ENCODE measurements at regions not wholly inside any gene's neighbourhood (a gene's known extent, or its start where the extent isn't known, plus 50 kb on each side); places are given as distances from the start of the nearest gene placed in this dataset.

DNA sequence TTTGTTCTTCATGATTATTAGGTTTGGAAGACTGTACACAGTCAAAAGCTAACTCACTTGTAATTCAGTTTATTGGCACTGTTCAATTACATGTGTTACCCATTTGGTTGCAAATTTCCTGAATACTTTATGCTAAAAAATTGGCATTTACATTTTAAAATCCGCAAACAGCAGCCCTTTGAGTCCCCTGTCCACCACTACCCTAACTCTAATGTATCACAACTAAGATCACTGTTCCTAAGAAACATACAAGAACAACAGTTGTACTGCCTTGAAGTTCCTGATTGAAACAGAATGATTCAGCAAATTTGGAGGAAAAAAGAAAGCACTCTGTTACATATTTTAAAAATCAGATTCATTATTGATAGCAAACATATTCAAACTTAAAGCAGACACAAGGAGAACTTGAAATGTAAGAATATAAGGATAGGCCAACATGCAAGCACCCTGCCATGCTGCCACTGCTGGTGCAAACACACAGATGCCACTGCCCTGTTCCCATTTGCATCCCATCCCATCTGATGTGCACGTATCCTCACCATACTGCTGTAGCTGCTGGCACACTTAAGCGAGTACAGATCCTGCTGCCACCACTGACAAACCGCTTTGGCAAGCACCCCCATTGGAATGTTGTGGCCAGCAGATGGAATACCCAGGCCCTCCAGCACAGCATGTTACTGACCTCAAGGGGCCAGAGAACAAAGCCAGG lies 343.4 kb downstream of the PPP1R2C start:
- no peak for TF ChIP-seq TCF12 (IDR thresholded peaks at IDR 0.05; ENCODE audit: low read depth)
- TF ChIP-seq YY1 (IDR thresholded peaks at IDR 0.05; ENCODE audit: low read depth), result no peak
- TF ChIP-seq, protein P1, sequence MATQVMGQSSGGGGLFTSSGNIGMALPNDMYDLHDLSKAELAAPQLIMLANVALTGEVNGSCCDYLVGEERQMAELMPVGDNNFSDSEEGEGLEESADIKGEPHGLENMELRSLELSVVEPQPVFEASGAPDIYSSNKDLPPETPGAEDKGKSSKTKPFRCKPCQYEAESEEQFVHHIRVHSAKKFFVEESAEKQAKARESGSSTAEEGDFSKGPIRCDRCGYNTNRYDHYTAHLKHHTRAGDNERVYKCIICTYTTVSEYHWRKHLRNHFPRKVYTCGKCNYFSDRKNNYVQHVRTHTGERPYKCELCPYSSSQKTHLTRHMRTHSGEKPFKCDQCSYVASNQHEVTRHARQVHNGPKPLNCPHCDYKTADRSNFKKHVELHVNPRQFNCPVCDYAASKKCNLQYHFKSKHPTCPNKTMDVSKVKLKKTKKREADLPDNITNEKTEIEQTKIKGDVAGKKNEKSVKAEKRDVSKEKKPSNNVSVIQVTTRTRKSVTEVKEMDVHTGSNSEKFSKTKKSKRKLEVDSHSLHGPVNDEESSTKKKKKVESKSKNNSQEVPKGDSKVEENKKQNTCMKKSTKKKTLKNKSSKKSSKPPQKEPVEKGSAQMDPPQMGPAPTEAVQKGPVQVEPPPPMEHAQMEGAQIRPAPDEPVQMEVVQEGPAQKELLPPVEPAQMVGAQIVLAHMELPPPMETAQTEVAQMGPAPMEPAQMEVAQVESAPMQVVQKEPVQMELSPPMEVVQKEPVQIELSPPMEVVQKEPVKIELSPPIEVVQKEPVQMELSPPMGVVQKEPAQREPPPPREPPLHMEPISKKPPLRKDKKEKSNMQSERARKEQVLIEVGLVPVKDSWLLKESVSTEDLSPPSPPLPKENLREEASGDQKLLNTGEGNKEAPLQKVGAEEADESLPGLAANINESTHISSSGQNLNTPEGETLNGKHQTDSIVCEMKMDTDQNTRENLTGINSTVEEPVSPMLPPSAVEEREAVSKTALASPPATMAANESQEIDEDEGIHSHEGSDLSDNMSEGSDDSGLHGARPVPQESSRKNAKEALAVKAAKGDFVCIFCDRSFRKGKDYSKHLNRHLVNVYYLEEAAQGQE (IDR thresholded peaks at IDR 0.05; ENCODE audit: low read depth), result no peak
- no peak for TF ChIP-seq EP300 (IDR thresholded peaks at IDR 0.05; ENCODE audit: borderline replicate concordance)
- TF ChIP-seq, protein P2, sequence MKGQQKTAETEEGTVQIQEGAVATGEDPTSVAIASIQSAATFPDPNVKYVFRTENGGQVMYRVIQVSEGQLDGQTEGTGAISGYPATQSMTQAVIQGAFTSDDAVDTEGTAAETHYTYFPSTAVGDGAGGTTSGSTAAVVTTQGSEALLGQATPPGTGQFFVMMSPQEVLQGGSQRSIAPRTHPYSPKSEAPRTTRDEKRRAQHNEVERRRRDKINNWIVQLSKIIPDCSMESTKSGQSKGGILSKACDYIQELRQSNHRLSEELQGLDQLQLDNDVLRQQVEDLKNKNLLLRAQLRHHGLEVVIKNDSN (IDR thresholded peaks at IDR 0.05), result no peak

All from Ishikawa (cell line).